Naive thymus-derived CD4-positive, alpha-beta T cell (primary cell): ENCODE measurements at regions not wholly inside any gene's neighbourhood (a gene's known extent, or its start where the extent isn't known, plus 50 kb on each side); places are given as distances from the start of the nearest gene placed in this dataset.

Source experiments
- ATAC-seq: fragments of 150-1000 bp; cut with Tn5 transposase; 2 replicates; pipeline ENCODE4 v1.10.0; 2021; ENCODE audit warnings: mild to moderate bottlenecking, moderate library complexity
- CTCF ChIA-PET: fragments of 350-600 bp; sonication (Branson Sonifier 250); formaldehyde crosslinking; loops from one replicate; lab custom pipeline; 2021; ENCODE audit warnings: antibody characterized with exemption; lab: Charles Lee
- POLR2A ChIA-PET: fragments of 350-600 bp; sonication (Branson Sonifier 250); formaldehyde crosslinking; loops from one replicate; lab custom pipeline; 2021; ENCODE audit warnings: antibody characterized with exemption, inconsistent platforms; lab: Charles Lee
- DNase-seq, 9 donors: peaks; one replicate each; pipeline versions ENCODE4 v3.0.0 to v3.0.0-alpha.2; 2020 to 2022; ENCODE audit warnings: mixed read lengths in 1 of 9
- H3K27ac ChIP-seq: one replicate; pipeline ENCODE4 v1.7.0; 2013; ENCODE audit warnings: mild to moderate bottlenecking, low read depth, low read length, moderate library complexity
- H3K27me3 ChIP-seq, 2 donors: one replicate each; pipeline ENCODE4 v1.7.0; 2013; ENCODE audit warnings: low read length in 2 of 2, mild to moderate bottlenecking in 2 of 2, moderate library complexity in 2 of 2; ENCODE audit not compliant: control insufficient read depth in 2 of 2, insufficient read depth in 2 of 2
- H3K36me3 ChIP-seq, 3 experiments: 1 replicate in 2 of 3; 2 replicates in 1 of 3; pipeline ENCODE4 v1.7.0; 2013; ENCODE audit warnings: low read length in 3 of 3, mild to moderate bottlenecking in 3 of 3, moderate library complexity in 1 of 3; ENCODE audit not compliant: insufficient read depth in 3 of 3, control insufficient read depth in 2 of 3
- H3K4me1 ChIP-seq, 2 donors: one replicate each; pipeline ENCODE4 v1.7.0; 2013; ENCODE audit warnings: low read length in 2 of 2, mild to moderate bottlenecking in 2 of 2, moderate library complexity in 1 of 2; ENCODE audit not compliant: control insufficient read depth in 2 of 2, insufficient read depth in 2 of 2
- H3K4me3 ChIP-seq: 2 replicates; pipeline ENCODE4 v1.7.0; 2013; ENCODE audit warnings: mild to moderate bottlenecking, low read length
- H3K9me3 ChIP-seq, 3 experiments: 1 replicate in 2 of 3; 2 replicates in 1 of 3; pipeline ENCODE4 v1.7.0; 2013; ENCODE audit warnings: low read length in 3 of 3; ENCODE audit not compliant: control insufficient read depth in 2 of 3
- H3K27ac Mint-ChIP-seq, 9 donors: one replicate each; pipeline ENCODE4 v1.8.0; 2020 to 2022; ENCODE audit warnings: mixed read lengths in 9 of 9, mild to moderate bottlenecking in 8 of 9, moderate library complexity in 5 of 9, inconsistent platforms in 2 of 9
- H3K27me3 Mint-ChIP-seq, 5 donors: one replicate each; pipeline ENCODE4 v1.8.0; 2021 to 2022; ENCODE audit warnings: mixed read lengths in 5 of 5, mild to moderate bottlenecking in 1 of 5
- H3K36me3 Mint-ChIP-seq, 5 donors: one replicate each; pipeline ENCODE4 v1.8.0; 2020 to 2022; ENCODE audit warnings: mixed read lengths in 5 of 5, mild to moderate bottlenecking in 3 of 5, inconsistent platforms in 1 of 5
- H3K4me1 Mint-ChIP-seq, 7 donors: one replicate each; pipeline ENCODE4 v1.8.0; 2020 to 2022; ENCODE audit warnings: mixed read lengths in 7 of 7, mild to moderate bottlenecking in 3 of 7, inconsistent platforms in 1 of 7
- H3K4me3 Mint-ChIP-seq, 10 donors: one replicate each; pipeline ENCODE4 v1.8.0; 2020 to 2022; ENCODE audit warnings: mild to moderate bottlenecking in 10 of 10, mixed read lengths in 10 of 10, moderate library complexity in 6 of 10, inconsistent platforms in 2 of 10
- H3K9me3 Mint-ChIP-seq, 11 donors: one replicate each; pipeline ENCODE4 v1.8.0; 2020 to 2022; ENCODE audit warnings: mixed read lengths in 11 of 11, mild to moderate bottlenecking in 4 of 11, inconsistent platforms in 1 of 11, moderate library complexity in 1 of 11
- intact Hi-C, 2 donors: fragments of 100-400 bp; cut with micrococcal nuclease; formaldehyde crosslinking; loops; one replicate each; pipeline ENCODE4 v1.15.1; 2023

DNA sequence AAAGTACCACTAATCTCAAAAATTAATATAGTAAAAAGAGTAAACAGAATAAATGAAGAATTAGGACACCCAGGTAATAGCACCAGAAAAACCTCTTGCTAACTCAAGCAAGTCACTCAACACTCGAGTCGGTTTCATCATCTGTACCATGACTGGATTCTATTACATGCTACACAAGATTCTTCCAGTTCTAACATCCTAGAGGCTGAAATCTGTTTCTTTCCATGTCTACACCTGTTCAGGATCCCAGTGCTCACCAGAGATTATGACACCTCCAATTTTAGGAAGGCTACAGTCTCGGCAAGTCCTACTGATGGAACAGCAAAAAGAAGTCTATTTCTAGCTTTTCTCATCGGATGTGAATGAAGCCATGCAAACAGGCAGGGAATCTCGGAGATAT is 95.3 kb upstream of the ANK3 start:
- ChIA-PET POLR2A (no interaction called here), CTCF (no interaction called here)
- Mint-ChIP-seq H3K27ac (no peak overlapping the region), H3K4me3 (no peak overlapping the region), H3K27me3 (no peaks in the 10 kb centered on the region), H3K36me3 (peaks cover 0 to 37% (median 17%) of the 10 kb centered on the region in 5 donors), H3K4me1 (peaks cover 2 to 40% (median 25%) of the 10 kb centered on the region in 7 donors), H3K9me3 (peaks cover 0 to 1% (median 0%) of the 10 kb centered on the region in 11 donors)
- intact Hi-C loops = no loop called here
- ATAC-seq (no peak), DNase-seq (no peak)
- H3K4me3 ChIP-seq = no peak overlapping the region
- H3K27ac ChIP-seq = no peak overlapping the region
- no peaks in the 10 kb centered on the region for H3K27me3 ChIP-seq
- H3K36me3 ChIP-seq = no peaks in the 10 kb centered on the region
- H3K4me1 ChIP-seq = no peaks in the 10 kb centered on the region
- no peaks in the 10 kb centered on the region for H3K9me3 ChIP-seq

DNA sequence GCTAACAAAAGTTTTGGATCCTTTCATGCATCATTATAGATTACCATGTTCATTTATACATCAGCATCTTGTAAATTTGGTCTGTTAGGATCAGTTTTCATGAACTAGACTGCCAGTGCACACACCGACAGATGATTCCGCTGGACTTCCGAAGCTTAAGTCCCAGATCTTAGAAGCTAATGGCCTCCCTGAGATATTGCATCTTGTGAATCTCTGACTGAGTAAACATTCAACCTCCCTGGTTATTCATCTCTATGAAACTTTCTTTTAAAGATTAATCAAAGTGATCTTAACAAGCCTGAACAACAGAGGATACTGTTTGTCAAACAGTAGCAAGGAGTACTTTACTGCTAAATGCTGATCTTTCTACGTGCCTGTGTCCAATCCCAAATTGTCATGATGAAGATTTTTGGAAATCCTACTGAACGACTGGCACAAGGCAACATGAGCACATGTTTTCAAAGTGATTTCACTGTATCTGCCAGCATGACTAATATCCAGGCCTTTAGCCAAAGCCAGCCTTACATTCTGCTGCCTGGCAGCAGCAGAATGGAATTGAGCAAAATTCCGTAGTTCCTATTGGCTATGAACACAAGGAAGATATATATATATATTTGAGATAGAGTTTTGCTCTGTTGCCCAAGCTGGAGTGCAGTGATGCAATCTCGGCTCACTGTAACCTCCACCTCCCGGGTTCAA is 91.3 kb upstream of the ANK3 start:
- Histone ChIP-seq H3K4me1 (no peaks in the 10 kb centered on the region), H3K4me3 (no peak overlapping the region), H3K36me3 (no peaks in the 10 kb centered on the region), H3K9me3 (no peaks in the 10 kb centered on the region), H3K27me3 (no peaks in the 10 kb centered on the region), H3K27ac (no peak overlapping the region)
- no peak for ATAC-seq
- intact Hi-C loops = no loop called here
- CTCF ChIA-PET = no interaction called here
- Mint-ChIP-seq H3K27ac (peak overlapping the region in 1 of 9 donors; percentile 30), H3K27me3 (no peaks in the 10 kb centered on the region), H3K4me1 (peaks cover 0 to 53% (median 26%) of the 10 kb centered on the region in 7 donors), H3K36me3 (peaks cover 0 to 20% (median 11%) of the 10 kb centered on the region in 5 donors), H3K4me3 (no peak overlapping the region), H3K9me3 (no peaks in the 10 kb centered on the region)
- no peak for DNase-seq
- POLR2A ChIA-PET = no interaction called here

DNA sequence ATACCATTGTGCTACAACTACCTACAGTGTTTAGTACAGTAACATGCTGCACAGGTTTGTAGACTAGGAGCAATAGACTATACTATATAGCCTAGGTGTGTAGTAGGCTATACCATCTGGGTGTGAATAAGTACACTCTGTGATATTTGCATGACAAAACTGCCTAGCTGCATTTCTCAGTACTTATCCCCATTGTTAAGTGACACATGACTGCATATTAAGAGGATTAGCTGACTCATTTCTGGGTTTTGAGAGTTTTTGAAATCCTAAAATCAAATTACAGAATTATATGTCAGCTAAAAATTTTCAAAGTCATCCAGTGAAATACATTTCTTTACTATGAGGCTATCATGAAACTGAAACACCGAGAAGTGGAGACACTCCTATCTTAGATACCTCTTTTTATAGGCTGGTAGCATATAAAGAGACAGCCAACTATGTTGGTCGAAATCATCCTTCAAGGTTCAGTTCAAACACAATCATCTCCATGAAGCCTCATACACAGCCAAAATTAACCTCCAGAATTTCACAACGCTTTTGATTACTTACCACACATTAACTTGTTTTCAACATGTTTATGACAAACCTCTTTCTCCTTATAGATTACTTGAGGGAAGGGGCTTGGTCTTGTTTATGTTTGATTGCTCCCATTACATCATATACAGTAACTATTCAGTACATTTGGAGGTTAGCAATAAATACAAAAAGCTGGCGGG is 89.8 kb upstream of the ANK3 start:
- no peaks in the 10 kb centered on the region for H3K36me3 ChIP-seq
- no peaks in the 10 kb centered on the region for H3K4me1 ChIP-seq
- H3K4me3 ChIP-seq = no peak overlapping the region
- CTCF ChIA-PET = no interaction called here
- intact Hi-C loops = no loop called here
- H3K27me3 ChIP-seq = no peaks in the 10 kb centered on the region
- no peak for DNase-seq
- Mint-ChIP-seq H3K9me3 (no peaks in the 10 kb centered on the region), H3K4me3 (no peak overlapping the region), H3K4me1 (peaks cover 0 to 55% (median 18%) of the 10 kb centered on the region in 7 donors), H3K27me3 (no peaks in the 10 kb centered on the region), H3K36me3 (peaks cover 0 to 22% (median 8%) of the 10 kb centered on the region in 5 donors), H3K27ac (peak overlapping the region in 2 of 9 donors; percentile 7 to 11)
- ATAC-seq = no peak
- no peaks in the 10 kb centered on the region for H3K9me3 ChIP-seq
- H3K27ac ChIP-seq = no peak overlapping the region
- POLR2A ChIA-PET = interaction anchor here (0.6 kb wide), 1 partner anchor 135 kb away, joined by 3 read pairs; no protein-coding TSS in a partner anchor

DNA sequence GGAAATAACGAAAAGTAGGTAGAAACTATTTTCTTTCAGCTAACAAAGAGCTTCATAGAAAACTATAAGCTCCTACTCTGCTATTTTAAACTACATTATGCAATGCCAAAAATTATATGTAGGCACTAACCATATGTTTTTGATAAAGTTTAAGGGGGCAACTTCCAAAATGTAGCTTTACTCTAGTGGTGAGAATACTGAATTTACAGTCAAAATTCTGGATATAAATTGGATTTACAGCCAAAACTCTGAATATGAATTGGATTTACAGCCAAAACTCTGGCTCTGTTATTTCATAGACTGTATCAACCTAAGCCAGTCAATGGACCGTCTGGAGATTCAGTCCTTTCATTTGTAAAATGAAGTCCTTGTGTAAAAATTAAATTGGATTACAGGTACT is 86.8 kb upstream of the ANK3 start:
- CTCF ChIA-PET = no interaction called here

DNA sequence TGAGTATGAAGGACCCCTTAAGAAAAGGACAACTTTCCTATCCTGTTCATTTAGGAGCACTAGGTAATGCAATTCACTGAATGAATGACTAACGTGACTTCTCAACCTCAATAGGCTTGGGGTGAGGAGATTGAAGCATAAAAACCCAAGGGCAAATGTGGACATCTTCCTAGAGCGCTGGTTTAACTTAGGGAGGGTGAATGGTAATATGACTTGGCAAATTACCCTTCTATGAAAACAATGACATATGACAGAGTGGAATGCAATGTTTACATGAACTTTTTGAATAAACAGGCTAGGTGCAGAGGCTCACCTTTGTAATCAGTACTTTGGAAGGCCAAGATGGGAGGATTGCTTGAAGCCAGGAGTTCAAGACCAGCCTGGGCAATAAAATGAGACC is 83.9 kb upstream of the ANK3 start:
- H3K27ac Mint-ChIP-seq = no peak overlapping the region
- Histone ChIP-seq H3K36me3 (no peaks in the 10 kb centered on the region), H3K4me3 (no peak overlapping the region), H3K27ac (no peak overlapping the region), H3K4me1 (no peaks in the 10 kb centered on the region), H3K9me3 (no peaks in the 10 kb centered on the region), H3K27me3 (no peaks in the 10 kb centered on the region)
- intact Hi-C loops = no loop called here
- no peaks in the 10 kb centered on the region for H3K9me3 Mint-ChIP-seq
- no peaks in the 10 kb centered on the region for H3K27me3 Mint-ChIP-seq
- no peak overlapping the region for H3K4me3 Mint-ChIP-seq
- DNase-seq = no peak
- ChIA-PET POLR2A (no interaction called here), CTCF (no interaction called here)
- peaks cover 0 to 23% (median 3%) of the 10 kb centered on the region in 7 donors for H3K4me1 Mint-ChIP-seq
- H3K36me3 Mint-ChIP-seq = peaks cover 3 to 16% (median 9%) of the 10 kb centered on the region in 5 donors
- ATAC-seq = no peak

More for the DNA sequence above, 86.8 kb upstream of the ANK3 start:
- Histone ChIP-seq H3K9me3 (no peaks in the 10 kb centered on the region), H3K27ac (no peak overlapping the region), H3K36me3 (no peaks in the 10 kb centered on the region), H3K4me3 (no peak overlapping the region), H3K4me1 (no peaks in the 10 kb centered on the region), H3K27me3 (no peaks in the 10 kb centered on the region)
- H3K36me3 Mint-ChIP-seq = peaks cover 3 to 16% (median 8%) of the 10 kb centered on the region in 5 donors
- H3K27me3 Mint-ChIP-seq = no peaks in the 10 kb centered on the region
- no peak overlapping the region for H3K4me3 Mint-ChIP-seq
- H3K4me1 Mint-ChIP-seq = peaks cover 0 to 41% (median 8%) of the 10 kb centered on the region in 7 donors
- H3K9me3 Mint-ChIP-seq = no peaks in the 10 kb centered on the region
- intact Hi-C loops = loop anchor here in 1 of 2 donors (2.0 kb wide), 1 partner anchor 40 kb away; no protein-coding TSS in a partner anchor
- POLR2A ChIA-PET = interaction anchor here (0.7 kb wide), 1 partner anchor 318 kb away, joined by 3 read pairs; no protein-coding TSS in a partner anchor
- no peak overlapping the region for H3K27ac Mint-ChIP-seq
- DNase-seq (no peak), ATAC-seq (no peak)

DNA sequence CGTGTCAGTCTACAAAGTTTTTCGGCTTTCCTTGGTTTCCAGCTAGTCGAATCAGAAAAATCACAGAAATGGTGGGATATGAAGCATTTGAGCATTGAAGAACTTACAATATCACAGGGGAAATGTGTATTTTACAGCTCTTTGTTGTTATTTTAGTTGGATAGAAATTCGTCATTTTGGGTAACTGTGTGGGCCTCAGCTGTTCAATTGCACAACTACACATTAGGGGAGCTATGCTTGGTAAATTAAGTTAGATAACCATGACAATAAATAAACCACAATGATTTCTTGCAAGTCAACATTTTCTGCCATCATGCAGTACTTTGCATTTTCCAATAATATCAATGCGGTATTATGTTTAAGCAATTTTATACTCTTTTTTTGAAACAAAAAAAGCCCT is 80.4 kb upstream of the ANK3 start:
- no peaks in the 10 kb centered on the region for H3K9me3 Mint-ChIP-seq
- peaks cover 3 to 20% (median 17%) of the 10 kb centered on the region in 5 donors for H3K36me3 Mint-ChIP-seq
- H3K4me1 Mint-ChIP-seq = peaks cover 0 to 10% (median 3%) of the 10 kb centered on the region in 7 donors
- Histone ChIP-seq H3K27me3 (no peaks in the 10 kb centered on the region), H3K9me3 (no peaks in the 10 kb centered on the region), H3K36me3 (no peaks in the 10 kb centered on the region), H3K4me1 (no peaks in the 10 kb centered on the region), H3K27ac (no peak overlapping the region), H3K4me3 (no peak overlapping the region)
- no peak overlapping the region for H3K27ac Mint-ChIP-seq
- CTCF ChIA-PET = no interaction called here
- intact Hi-C loops = no loop called here
- no peak for ATAC-seq
- no peaks in the 10 kb centered on the region for H3K27me3 Mint-ChIP-seq
- no peak for DNase-seq
- H3K4me3 Mint-ChIP-seq = no peak overlapping the region
- POLR2A ChIA-PET = no interaction called here
